H9 (cell line): ENCODE measurements at regions not wholly inside any gene's neighbourhood (a gene's known extent, or its start where the extent isn't known, plus 50 kb on each side); places are given as distances from the start of the nearest gene placed in this dataset.

Experiments
- DNase-seq: peaks from one replicate; pipeline ENCODE4 v3.0.0-alpha.2; 2017
- H2AFZ ChIP-seq: one replicate; pipeline ENCODE4 v1.6.1; 2013; ENCODE audit warnings: mild to moderate bottlenecking, low read length, control low read depth, moderate library complexity
- H2AK5ac ChIP-seq: 2 replicates; pipeline ENCODE4 v1.6.1; 2013; ENCODE audit warnings: low read length, control low read depth, mixed read lengths; ENCODE audit not compliant: insufficient read length
- H2BK120ac ChIP-seq: one replicate; pipeline ENCODE4 v1.6.1; 2013; ENCODE audit warnings: low read depth, mild to moderate bottlenecking, low read length, control low read depth, inconsistent platforms; ENCODE audit not compliant: poor library complexity, severe bottlenecking
- H2BK12ac ChIP-seq: 2 replicates; pipeline ENCODE4 v1.6.1; 2013; ENCODE audit warnings: low read length, control low read depth, mixed read lengths, low read depth; ENCODE audit not compliant: insufficient read length
- H2BK15ac ChIP-seq: 2 replicates; pipeline ENCODE4 v1.6.1; 2013; ENCODE audit warnings: low read depth, low read length, control low read depth
- H2BK20ac ChIP-seq: one replicate; pipeline ENCODE4 v1.6.1; 2013; ENCODE audit warnings: low read depth, mild to moderate bottlenecking, low read length, control low read depth, inconsistent platforms; ENCODE audit not compliant: poor library complexity, severe bottlenecking
- H2BK5ac ChIP-seq: 2 replicates; pipeline ENCODE4 v1.6.1; 2013; ENCODE audit warnings: low read length, control low read depth, mixed read lengths; ENCODE audit not compliant: insufficient read length
- H3K14ac ChIP-seq: 2 replicates; pipeline ENCODE4 v1.6.1; 2013; ENCODE audit warnings: low read length, control low read depth; ENCODE audit not compliant: insufficient read depth
- H3K18ac ChIP-seq: 2 replicates; pipeline ENCODE4 v1.6.1; 2013; ENCODE audit warnings: low read depth, mild to moderate bottlenecking, mixed read lengths, low read length, control low read depth; ENCODE audit not compliant: insufficient read length
- H3K23ac ChIP-seq: 2 replicates; pipeline ENCODE4 v1.6.1; 2013; ENCODE audit warnings: low read length, control low read depth, mixed read lengths, low read depth; ENCODE audit not compliant: insufficient read length
- H3K23me2 ChIP-seq: 2 replicates; pipeline ENCODE4 v1.6.1; 2013; ENCODE audit warnings: low read depth, mild to moderate bottlenecking, mixed read lengths, low read length, control low read depth; ENCODE audit not compliant: insufficient read length, poor library complexity, severe bottlenecking
- H3K27ac ChIP-seq: 2 replicates; pipeline ENCODE4 v1.5.1; 2013; ENCODE audit warnings: low read length, control low read depth, mixed read lengths, low read depth; ENCODE audit not compliant: insufficient read length
- H3K27me3 ChIP-seq: 2 replicates; pipeline ENCODE4 v1.6.1; 2013; ENCODE audit warnings: low read length, control low read depth, inconsistent platforms; ENCODE audit not compliant: insufficient read depth
- H3K4ac ChIP-seq: 2 replicates; pipeline ENCODE4 v1.6.1; 2013; ENCODE audit warnings: low read depth, mild to moderate bottlenecking, control low read depth, inconsistent platforms, low read length, moderate library complexity
- H3K4me1 ChIP-seq: 2 replicates; pipeline ENCODE4 v1.6.1; 2013; ENCODE audit warnings: low read length, control low read depth, inconsistent platforms; ENCODE audit not compliant: insufficient read depth
- H3K4me2 ChIP-seq: 2 replicates; pipeline ENCODE4 v1.6.1; 2013; ENCODE audit warnings: low read length, control low read depth, mixed read lengths; ENCODE audit not compliant: insufficient read length, insufficient read depth
- H3K56ac ChIP-seq: 2 replicates; pipeline ENCODE4 v1.6.1; 2013; ENCODE audit warnings: low read depth, mild to moderate bottlenecking, mixed read lengths, low read length, control low read depth; ENCODE audit not compliant: insufficient read length
- H3K79me1 ChIP-seq: 2 replicates; pipeline ENCODE4 v1.6.1; 2013; ENCODE audit warnings: low read depth, mild to moderate bottlenecking, moderate library complexity, low read length, control low read depth, inconsistent platforms; ENCODE audit not compliant: insufficient read depth, poor library complexity, severe bottlenecking
- H3K79me2 ChIP-seq: 2 replicates; pipeline ENCODE4 v1.6.1; 2013; ENCODE audit warnings: low read length, control low read depth, inconsistent platforms; ENCODE audit not compliant: insufficient read depth
- H3K9ac ChIP-seq: 2 replicates; pipeline ENCODE4 v1.6.1; 2013; ENCODE audit warnings: low read length, control low read depth, mixed read lengths; ENCODE audit not compliant: insufficient read length; ENCODE audit errors: extremely low read depth
- H3K9me3 ChIP-seq: one replicate; pipeline ENCODE4 v1.6.1; 2013; ENCODE audit warnings: low read depth, low read length, inconsistent platforms; ENCODE audit not compliant: control insufficient read depth
- H3T11ph ChIP-seq: one replicate; pipeline ENCODE4 v1.6.1; 2013; ENCODE audit warnings: mild to moderate bottlenecking, low read length, control low read depth, inconsistent platforms
- H4K20me1 ChIP-seq: one replicate; pipeline ENCODE4 v1.6.1; 2013; ENCODE audit not compliant: control insufficient read depth, insufficient read length, insufficient read depth
- H4K5ac ChIP-seq: 2 replicates; pipeline ENCODE4 v1.6.1; 2013; ENCODE audit warnings: low read depth, mild to moderate bottlenecking, mixed read lengths, low read length, control low read depth; ENCODE audit not compliant: insufficient read length
- H4K8ac ChIP-seq: replicated peaks from 2 replicates; pipeline ENCODE4 v1.6.1; 2013; ENCODE audit warnings: low read length, control low read depth, mixed read lengths, low read depth; ENCODE audit not compliant: insufficient read length
- H4K91ac ChIP-seq: 2 replicates; pipeline ENCODE4 v1.6.1; 2013; ENCODE audit warnings: low read depth, mild to moderate bottlenecking, moderate library complexity, mixed read lengths, low read length, control low read depth; ENCODE audit not compliant: insufficient read length
- H3K27ac Mint-ChIP-seq, 3 experiments: 2 replicates in 2 of 3; 3 replicates in 1 of 3; pipeline ENCODE4 v1.8.0; 2020 to 2021; ENCODE audit warnings: mixed read lengths in 3 of 3, mild to moderate bottlenecking in 1 of 3, moderate library complexity in 1 of 3
- H3K27me3 Mint-ChIP-seq: 2 replicates; pipeline ENCODE4 v1.8.0; 2021; ENCODE audit warnings: low read depth, mild to moderate bottlenecking, moderate library complexity, mixed read lengths
- H3K36me3 Mint-ChIP-seq, 3 experiments: 2 replicates in 2 of 3; 3 replicates in 1 of 3; pipeline ENCODE4 v1.8.0; 2020 to 2021; ENCODE audit warnings: low read depth in 3 of 3, mixed read lengths in 3 of 3; ENCODE audit not compliant: insufficient read depth in 1 of 3
- H3K4me1 Mint-ChIP-seq, 2 experiments: 2 replicates each; pipeline ENCODE4 v1.8.0; 2020; ENCODE audit warnings: mixed read lengths in 2 of 2
- H3K4me3 Mint-ChIP-seq, 2 experiments: 2 replicates in 1 of 2; 3 replicates in 1 of 2; pipeline ENCODE4 v1.8.0; 2020 to 2021; ENCODE audit warnings: mild to moderate bottlenecking in 2 of 2, mixed read lengths in 2 of 2, moderate library complexity in 1 of 2
- H3K9me3 Mint-ChIP-seq, 2 experiments: 2 replicates in 1 of 2; 3 replicates in 1 of 2; pipeline ENCODE4 v1.8.0; 2020; ENCODE audit warnings: mild to moderate bottlenecking in 2 of 2, mixed read lengths in 2 of 2, moderate library complexity in 1 of 2
- CTCF ChIP-seq: fragments of 200-600 bp; sonication (generic); conservative IDR thresholded peaks from 3 replicates; pipeline ENCODE4 v1.8.0; 2021; ENCODE audit warnings: antibody characterized with exemption, mild to moderate bottlenecking
- WGBS: extraction: QIAGEN DNeasy Blood & Tissue Kit; methylation state at CpG from one replicate; pipeline ENCODE4 v1.1.7; 2013; ENCODE audit warnings: missing lambda C conversion rate, low lambda C conversion rate, mixed read lengths; ENCODE audit not compliant: insufficient read length; ENCODE audit errors: extremely low coverage; 5-methylcytosine and 5-hydroxymethylcytosine counted together

- H3K18ac ChIP-seq = no peak overlapping the region
- no peak overlapping the region for H3K4ac ChIP-seq
- no peaks in the 10 kb centered on the region for H3K23me2 ChIP-seq
- no peak overlapping the region for H2BK15ac ChIP-seq
- no CpG with 5 or more reads among the region's 2 CpGs for WGBS
- H3K14ac ChIP-seq = no peak overlapping the region
- no peak overlapping the region for H3K27ac ChIP-seq
- no peak overlapping the region for H3K9ac ChIP-seq
- H2BK20ac ChIP-seq = no peak overlapping the region
- H3K79me2 ChIP-seq = no peaks in the 10 kb centered on the region
- no peaks in the 10 kb centered on the region for H3K9me3 ChIP-seq
- H3K56ac ChIP-seq = no peak overlapping the region
- Mint-ChIP-seq H3K9me3 (no peaks in the 10 kb centered on the region), H3K4me1 (peaks cover 3 to 11% of the 10 kb centered on the region in 2 experiments), H3K27me3 (no peaks in the 10 kb centered on the region), H3K4me3 (no peak overlapping the region), H3K36me3 (no peaks in the 10 kb centered on the region), H3K27ac (no peak overlapping the region)
- no peak overlapping the region for H3K4me2 ChIP-seq
- no peaks in the 10 kb centered on the region for H3K79me1 ChIP-seq
- H3K27me3 ChIP-seq = no peaks in the 10 kb centered on the region
- H2AFZ ChIP-seq = no peak overlapping the region
- H4K8ac ChIP-seq = no peak overlapping the region
- H4K5ac ChIP-seq = no peak overlapping the region
- H2BK120ac ChIP-seq = no peak overlapping the region
- no peaks in the 10 kb centered on the region for H3K4me1 ChIP-seq
- no peak overlapping the region for H2BK12ac ChIP-seq
- H2AK5ac ChIP-seq = no peak overlapping the region
- H4K91ac ChIP-seq = no peak overlapping the region
- no peaks in the 10 kb centered on the region for H4K20me1 ChIP-seq
- no peak for TF ChIP-seq CTCF
- H2BK5ac ChIP-seq = no peak overlapping the region
- H3T11ph ChIP-seq = no peak overlapping the region
- H3K23ac ChIP-seq = no peak overlapping the region
- DNase-seq = no peak
These were observed 115.9 kb upstream of the SYT4 start for GRCh38 chr18:43393174-43393573.
